ENCODE measurements at regions not wholly inside any gene's neighbourhood (a gene's known extent, or its start where the extent isn't known, plus 50 kb on each side); places are given as distances from the start of the nearest gene placed in this dataset.
"Not testable (repeated sequence)": the region's sequence is repeated elsewhere in the genome, so short reads cannot be mapped to it uniquely, and the experiment has no call there.

DNA sequence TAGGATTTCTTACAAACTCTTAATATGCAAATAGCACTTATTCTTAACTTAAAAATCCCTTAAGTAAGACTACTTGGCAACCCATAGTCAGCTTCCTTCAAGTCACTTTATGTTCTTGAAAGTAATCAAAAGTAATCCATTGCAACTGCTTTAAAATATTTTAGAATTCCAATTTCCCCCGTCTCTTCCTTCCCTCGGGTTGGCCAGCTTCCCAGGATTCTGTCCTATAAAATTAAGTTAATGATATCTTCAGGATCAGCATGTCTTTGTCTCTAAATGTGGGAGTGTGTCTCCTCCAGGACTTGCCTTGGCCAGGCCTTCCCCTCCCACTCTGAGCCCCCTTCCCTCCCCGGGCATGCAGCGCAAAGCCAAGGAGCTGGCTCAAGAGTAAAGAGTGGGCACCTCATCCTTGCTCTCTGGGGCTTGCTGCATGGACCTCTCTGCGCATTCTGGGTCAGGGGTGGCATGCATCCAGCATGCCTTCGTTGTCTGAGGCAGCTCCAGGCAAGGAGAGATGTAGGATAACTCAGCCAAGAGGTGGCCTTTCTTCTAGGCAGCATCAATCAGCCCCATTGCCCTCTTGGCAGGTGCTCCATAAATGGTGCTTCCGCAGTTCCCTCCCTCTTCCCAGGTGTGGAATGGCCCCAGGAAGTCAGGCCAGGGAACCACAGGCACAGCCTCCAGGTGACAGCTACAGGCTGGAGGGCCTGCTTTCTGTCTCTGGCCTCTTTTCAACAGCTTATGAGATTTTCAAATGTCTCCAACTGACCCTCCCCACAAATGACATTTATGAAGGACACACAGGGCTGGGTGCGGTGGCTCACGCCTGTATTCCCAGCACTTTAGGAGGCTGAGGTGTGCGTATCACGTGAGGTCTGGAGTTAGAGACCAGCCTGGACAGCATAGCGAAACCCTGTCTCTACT lies 108.7 kb upstream of the ALDH1A3 start:
- FAIRE-seq: no peak
- TF ChIP-seq, protein P1, sequence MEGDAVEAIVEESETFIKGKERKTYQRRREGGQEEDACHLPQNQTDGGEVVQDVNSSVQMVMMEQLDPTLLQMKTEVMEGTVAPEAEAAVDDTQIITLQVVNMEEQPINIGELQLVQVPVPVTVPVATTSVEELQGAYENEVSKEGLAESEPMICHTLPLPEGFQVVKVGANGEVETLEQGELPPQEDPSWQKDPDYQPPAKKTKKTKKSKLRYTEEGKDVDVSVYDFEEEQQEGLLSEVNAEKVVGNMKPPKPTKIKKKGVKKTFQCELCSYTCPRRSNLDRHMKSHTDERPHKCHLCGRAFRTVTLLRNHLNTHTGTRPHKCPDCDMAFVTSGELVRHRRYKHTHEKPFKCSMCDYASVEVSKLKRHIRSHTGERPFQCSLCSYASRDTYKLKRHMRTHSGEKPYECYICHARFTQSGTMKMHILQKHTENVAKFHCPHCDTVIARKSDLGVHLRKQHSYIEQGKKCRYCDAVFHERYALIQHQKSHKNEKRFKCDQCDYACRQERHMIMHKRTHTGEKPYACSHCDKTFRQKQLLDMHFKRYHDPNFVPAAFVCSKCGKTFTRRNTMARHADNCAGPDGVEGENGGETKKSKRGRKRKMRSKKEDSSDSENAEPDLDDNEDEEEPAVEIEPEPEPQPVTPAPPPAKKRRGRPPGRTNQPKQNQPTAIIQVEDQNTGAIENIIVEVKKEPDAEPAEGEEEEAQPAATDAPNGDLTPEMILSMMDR (IDR thresholded peaks at IDR 0.05; ENCODE audit: insufficient read depth, missing control alignments): no peak
- DNase-seq (ENCODE audit: insufficient read length, low spot score): no peak

- DNase-seq (ENCODE audit: insufficient read length, low spot score) (no peak), FAIRE-seq (no peak)
- TF ChIP-seq, protein P1 (IDR thresholded peaks at IDR 0.05; ENCODE audit: insufficient read depth, missing control alignments): no peak
Observed at GRCh38 chr15:100771746-100772145, 107.9 kb upstream of the ALDH1A3 start.

DNA sequence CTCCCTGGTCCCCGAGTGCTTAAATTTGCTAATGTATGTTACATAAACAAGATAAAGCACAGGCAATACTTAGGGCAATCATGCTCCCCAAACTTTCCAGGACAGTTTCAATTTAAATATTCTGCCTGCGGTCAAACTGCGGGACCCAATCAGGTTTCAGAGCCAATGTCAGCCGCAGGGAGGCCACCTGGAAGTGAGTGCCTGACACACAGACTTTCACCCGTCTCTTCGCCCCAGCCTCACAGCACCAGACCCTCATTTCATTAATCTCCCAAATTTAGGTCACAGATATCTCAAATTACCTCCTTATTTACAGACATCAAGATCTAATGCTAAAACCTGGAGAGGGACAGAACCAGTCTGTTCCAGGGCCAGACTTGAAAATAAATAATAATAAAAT lies 107.2 kb upstream of the ALDH1A3 start:
- DNase-seq (ENCODE audit: insufficient read length, low spot score) (no peak), FAIRE-seq (no peak)
- TF ChIP-seq, protein P1 (IDR thresholded peaks at IDR 0.05; ENCODE audit: insufficient read depth, missing control alignments): no peak

DNA sequence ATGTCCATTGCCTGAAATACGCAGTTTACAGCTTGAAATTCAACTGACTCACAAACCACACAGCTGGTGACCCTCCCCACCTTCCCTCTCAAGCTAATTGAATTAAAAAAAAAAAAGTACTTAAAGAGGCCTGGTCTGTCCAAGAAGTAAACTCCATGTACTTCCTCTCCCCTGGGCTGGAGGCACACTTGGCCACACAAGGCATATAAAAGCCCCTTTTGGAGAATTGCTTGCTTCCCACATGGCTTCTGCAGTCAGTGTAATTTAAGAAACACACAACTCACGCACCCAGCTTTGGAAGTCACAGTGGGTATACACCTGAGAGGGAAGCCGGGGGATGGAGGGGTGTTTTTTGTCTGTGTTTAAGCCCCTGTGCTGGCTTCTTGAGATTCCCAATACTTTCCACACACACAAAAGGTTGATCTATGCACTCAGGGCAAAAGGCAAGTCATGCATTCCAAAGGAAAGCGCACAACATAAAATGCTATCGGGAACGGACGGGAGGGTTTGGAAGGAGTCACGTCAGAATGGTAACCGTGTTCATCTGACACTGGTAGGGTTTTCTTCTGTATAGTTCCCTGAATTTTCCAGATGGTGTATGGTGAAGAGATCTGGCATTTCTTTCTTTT lies 106.6 kb upstream of the ALDH1A3 start:
- DNase-seq (ENCODE audit: insufficient read length, low spot score): no peak
- no peak for FAIRE-seq

GRCh38 chr15:100774044-100774443 lies 105.6 kb upstream of the ALDH1A3 start:
- DNase-seq (ENCODE audit: insufficient read length, low spot score); FAIRE-seq: not testable (repeated sequence)

More for the DNA sequence above, 106.6 kb upstream of the ALDH1A3 start:
- TF ChIP-seq, protein P1 (IDR thresholded peaks at IDR 0.05; ENCODE audit: insufficient read depth, missing control alignments): no peak

GRCh38 chr15:100775581-100776185 lies 103.9 kb upstream of the ALDH1A3 start:
- FAIRE-seq: no peak
- TF ChIP-seq, protein P1 (IDR thresholded peaks at IDR 0.05; ENCODE audit: insufficient read depth, missing control alignments): no peak
- no peak for DNase-seq (ENCODE audit: insufficient read length, low spot score)

- TF ChIP-seq, protein P1 (IDR thresholded peaks at IDR 0.05; ENCODE audit: insufficient read depth, missing control alignments): no peak
- no peak for FAIRE-seq
- no peak for DNase-seq (ENCODE audit: insufficient read length, low spot score)
Observed at GRCh38 chr15:100777821-100778220, 101.8 kb upstream of the ALDH1A3 start.
